SH-SY5Y (cell line): ENCODE measurements at regions not wholly inside any gene's neighbourhood (a gene's known extent, or its start where the extent isn't known, plus 50 kb on each side); places are given as distances from the start of the nearest gene placed in this dataset.

Experiments
- GATA2 ChIP-seq: IDR thresholded peaks from 2 replicates; pipeline ENCODE4 v1.6.1; 2011; ENCODE audit warnings: mild to moderate bottlenecking, low read depth, low read length
- GATA3 ChIP-seq: IDR thresholded peaks from 2 replicates; pipeline ENCODE4 v1.6.1; 2011; ENCODE audit warnings: low read depth, mild to moderate bottlenecking, low read length, moderate library complexity

DNA sequence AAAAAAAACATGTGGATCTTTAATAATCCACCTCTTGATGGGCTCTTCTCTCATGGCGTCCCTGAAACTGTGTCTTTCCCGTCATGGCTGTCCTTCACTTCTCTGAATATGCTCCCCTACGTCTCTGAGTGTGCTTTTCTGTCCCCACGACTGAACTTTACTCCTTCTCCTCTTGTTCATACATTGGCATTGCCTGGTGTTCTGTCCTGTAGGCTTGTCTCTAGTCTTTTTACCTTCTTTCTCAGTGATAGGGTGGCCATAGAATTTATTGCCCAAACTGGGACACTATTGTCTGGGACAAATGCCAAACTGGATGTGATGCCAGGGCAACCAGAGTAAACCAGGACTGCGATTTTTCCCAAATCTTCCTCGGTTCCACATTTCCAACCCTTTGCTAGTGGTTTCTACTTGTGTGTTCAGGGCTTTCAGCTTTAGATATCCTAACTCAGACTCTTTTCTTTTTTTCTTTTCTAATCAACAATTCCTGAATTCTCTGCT, 202.2 kb downstream of the ATP23 start:
- TF ChIP-seq GATA3: no peak
- TF ChIP-seq GATA2: no peak

DNA sequence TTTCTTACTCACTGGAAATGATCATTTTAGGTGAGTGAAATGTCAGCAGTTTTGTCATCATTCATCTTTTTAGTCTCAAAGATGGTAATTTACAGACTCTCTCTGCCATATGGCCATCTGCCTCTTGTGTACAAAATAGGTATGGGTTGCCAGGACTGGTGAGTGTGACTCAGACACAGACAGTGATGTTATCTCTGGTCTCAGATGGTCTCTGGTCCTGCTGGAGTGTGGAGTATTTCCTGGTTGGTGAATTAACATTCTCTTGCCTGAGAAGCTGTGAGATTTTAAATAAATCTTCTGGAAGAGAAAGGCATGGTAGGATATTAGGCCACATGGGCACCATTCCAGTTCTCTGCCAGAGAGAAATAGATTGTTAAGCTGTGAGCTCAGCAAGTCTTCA, 207.0 kb downstream of the ATP23 start:
- TF ChIP-seq GATA2: peak; percentile 53
- peak; percentile 12; the same call in 1 of the 2 replicates for TF ChIP-seq GATA3

DNA sequence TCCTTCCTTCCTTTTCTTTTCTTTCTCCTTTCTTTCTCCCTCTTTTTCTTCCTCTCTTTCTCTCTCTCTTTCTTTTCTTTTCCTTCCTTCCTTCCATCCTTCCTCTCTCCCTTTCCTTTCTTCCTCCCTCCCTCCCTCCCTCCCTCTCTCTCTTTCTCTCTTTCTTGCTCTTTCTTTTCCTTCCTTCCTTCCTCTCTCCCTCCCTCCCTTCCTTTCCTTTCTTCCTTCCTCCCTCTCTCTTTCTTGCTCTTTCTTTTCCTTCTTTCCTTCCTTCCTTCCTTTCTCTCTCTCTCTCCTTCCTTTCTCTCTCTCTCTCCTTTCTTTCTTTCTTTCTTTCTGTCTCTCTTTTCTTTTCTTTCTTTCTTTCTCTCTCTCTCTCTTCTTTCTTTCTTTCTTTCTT, 207.6 kb downstream of the ATP23 start:
- TF ChIP-seq GATA2 (no peak), GATA3 (no peak)

- no peak for TF ChIP-seq GATA2
Measured at GRCh38 chr12:58154359-58154758, 213.0 kb downstream of the ATP23 start.

GRCh38 chr12:58156697-58157096, 215.3 kb downstream of the ATP23 start:
- no peak for TF ChIP-seq GATA3
- TF ChIP-seq GATA2: no peak

- TF ChIP-seq GATA2 (no peak), GATA3 (no peak)
Measured at GRCh38 chr12:58159941-58160340, 218.6 kb downstream of the ATP23 start.

DNA sequence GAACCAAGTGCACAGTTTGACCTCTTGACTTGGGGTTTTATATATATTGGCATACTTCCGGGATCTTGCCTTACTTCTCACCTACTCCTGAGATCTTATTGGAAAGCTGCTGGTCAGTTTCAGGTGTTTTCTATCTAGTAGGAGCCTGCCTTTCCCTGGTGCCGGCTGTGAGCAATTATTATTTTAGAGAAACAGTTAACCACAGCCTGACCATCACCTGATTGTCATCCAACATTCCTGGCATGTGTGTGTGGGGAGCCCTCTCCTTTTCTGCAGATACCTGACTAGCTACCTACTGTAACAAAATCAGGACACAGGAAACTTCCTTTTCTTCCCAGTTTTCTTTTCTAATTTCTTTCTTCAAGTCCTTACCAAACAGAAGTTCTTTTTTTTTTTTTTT, 220.4 kb downstream of the ATP23 start:
- TF ChIP-seq GATA2 (no peak), GATA3 (no peak)

GRCh38 chr12:58163021-58163420, 221.7 kb downstream of the ATP23 start:
- TF ChIP-seq GATA3: no peak
- TF ChIP-seq GATA2: no peak

- TF ChIP-seq GATA2 (no peak), GATA3 (no peak)
Measured at GRCh38 chr12:58166643-58167042, 225.3 kb downstream of the ATP23 start.

DNA sequence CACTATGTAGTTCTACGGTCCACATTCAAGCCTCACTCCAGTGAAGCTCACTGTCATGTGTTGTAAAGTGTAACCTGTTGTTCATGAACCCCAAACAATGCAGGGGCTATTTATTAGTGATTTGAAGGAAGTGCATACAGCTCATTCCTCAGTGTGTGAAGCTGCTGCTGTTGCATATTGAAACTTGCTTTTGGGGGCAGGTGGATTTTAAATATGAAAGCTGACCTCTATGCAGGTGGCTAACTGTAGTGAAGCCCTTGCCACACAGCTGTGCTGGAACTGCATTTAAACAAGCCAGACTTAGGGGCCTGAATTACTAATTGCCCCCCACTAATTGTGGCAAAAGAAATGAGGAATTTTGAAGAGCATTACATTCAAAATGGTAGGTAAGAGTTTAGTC, 226.3 kb downstream of the ATP23 start:
- TF ChIP-seq GATA3 (no peak), GATA2 (no peak)

GRCh38 chr12:58169826-58170225, 228.5 kb downstream of the ATP23 start:
- TF ChIP-seq GATA3 (no peak), GATA2 (no peak)

DNA sequence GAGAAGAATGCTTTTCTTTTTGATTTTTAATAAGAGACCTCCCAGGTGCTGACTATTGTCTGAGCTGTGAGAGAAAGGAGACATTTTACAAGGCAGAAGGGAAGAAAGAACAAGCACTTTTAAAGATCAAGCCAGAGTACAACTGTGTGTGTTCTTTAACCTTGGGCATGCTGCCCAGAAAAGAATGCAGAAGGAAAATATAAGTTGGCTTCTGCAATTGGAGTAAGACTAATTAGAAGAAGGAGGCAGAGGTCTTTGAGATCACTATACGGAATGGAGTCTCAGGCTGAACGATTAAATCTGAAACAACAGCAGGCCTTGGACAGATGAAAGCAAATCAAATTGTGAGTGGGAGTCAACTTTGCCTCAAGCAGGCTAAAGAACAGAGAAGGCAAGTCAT, 230.5 kb downstream of the ATP23 start:
- TF ChIP-seq GATA2: no peak
- TF ChIP-seq GATA3: no peak

DNA sequence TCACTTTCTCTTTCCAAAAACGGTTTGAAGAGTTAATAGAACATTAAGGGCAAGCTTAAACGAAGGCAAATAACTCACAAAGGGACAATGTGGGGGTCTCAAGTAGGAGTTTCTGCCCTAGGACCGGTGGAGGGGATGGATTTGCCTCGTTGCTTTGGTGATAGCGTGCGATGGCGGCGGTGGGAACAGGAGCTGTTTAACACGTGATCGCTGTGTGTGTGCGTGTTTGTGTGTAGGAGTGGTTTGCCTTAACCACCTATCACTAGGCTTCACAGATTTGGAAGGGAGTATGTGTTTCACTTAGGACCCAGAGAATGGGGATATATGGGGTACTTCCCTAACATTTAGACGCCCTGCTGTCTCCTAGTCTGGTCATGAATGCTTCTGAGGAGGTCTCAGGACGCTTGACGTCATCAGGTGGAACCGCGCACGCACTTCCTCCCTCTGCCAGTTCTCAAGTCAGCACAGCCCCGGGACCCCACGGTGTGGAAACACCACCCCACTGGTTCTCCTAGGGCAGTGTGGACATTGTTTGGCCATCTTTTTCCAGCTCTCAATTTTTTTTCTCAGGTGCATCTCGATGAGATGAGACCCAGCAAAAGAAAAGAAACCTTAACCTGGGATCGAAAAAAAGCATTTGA, 231.2 kb downstream of the ATP23 start:
- TF ChIP-seq GATA2 (no peak), GATA3 (no peak)

GRCh38 chr12:58174316-58174715, 232.9 kb downstream of the ATP23 start:
- TF ChIP-seq GATA2: no peak
- no peak for TF ChIP-seq GATA3

DNA sequence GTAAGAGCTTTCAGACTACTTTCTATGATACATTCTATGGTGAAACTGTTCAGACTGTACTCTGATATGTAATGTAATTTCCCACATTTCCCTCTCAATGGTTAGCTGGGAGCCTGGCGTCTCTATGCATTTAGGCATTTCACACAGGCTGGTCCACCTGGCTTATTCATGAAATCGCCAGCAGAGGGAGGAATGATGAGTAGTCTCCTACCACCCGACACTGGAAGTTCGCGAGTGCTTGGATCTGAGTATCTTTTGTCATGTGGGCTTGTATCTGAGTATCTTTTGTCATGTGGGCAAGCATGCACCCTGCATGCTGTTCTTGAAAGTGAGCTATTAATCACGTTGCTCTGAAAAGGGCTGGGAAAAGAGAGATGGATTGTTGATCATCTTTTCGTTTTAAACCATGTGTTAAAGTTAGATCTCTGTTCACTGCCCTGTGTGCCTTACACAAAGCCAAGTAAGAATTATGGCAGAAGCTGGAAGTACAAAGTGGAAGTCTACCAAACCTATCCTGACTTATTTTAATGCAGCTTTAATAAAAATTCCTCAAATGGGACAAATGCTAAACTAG, 235.0 kb downstream of the ATP23 start:
- TF ChIP-seq GATA2 (no peak), GATA3 (no peak)

- TF ChIP-seq GATA3 (no peak), GATA2 (no peak)
Measured at GRCh38 chr12:58177366-58177765, 236.0 kb downstream of the ATP23 start.

- no peak for TF ChIP-seq GATA2
- TF ChIP-seq GATA3: no peak
Measured at GRCh38 chr12:58184212-58184611, 242.8 kb downstream of the ATP23 start.
